Ishikawa (cell line): ENCODE measurements at regions not wholly inside any gene's neighbourhood (a gene's known extent, or its start where the extent isn't known, plus 50 kb on each side); places are given as distances from the start of the nearest gene placed in this dataset.

Experiments
- CEBPB ChIP-seq: IDR thresholded peaks from 2 replicates; pipeline ENCODE4 v1.6.1; 2012
- CREB1 ChIP-seq: IDR thresholded peaks from 2 replicates; pipeline ENCODE4 v1.6.1; 2012; ENCODE audit warnings: low read depth
- EGR1 ChIP-seq: IDR thresholded peaks from 2 replicates; pipeline ENCODE4 v1.6.1; 2012
- EP300 ChIP-seq: IDR thresholded peaks from 2 replicates; pipeline ENCODE4 v1.6.1; 2012; ENCODE audit warnings: borderline replicate concordance
- FOXM1 ChIP-seq: IDR thresholded peaks from 2 replicates; pipeline ENCODE4 v1.6.1; 2012; ENCODE audit warnings: low read depth, borderline replicate concordance
- NFIC ChIP-seq: IDR thresholded peaks from 2 replicates; pipeline ENCODE4 v1.6.1; 2012
- RAD21 ChIP-seq: IDR thresholded peaks from 2 replicates; pipeline ENCODE4 v1.6.1; 2012; ENCODE audit warnings: low read depth
- TAF1 ChIP-seq: IDR thresholded peaks from 2 replicates; pipeline ENCODE4 v1.6.1; 2012; ENCODE audit warnings: low read depth, mild to moderate bottlenecking
- TCF12 ChIP-seq: IDR thresholded peaks from 2 replicates; pipeline ENCODE4 v1.6.1; 2012; ENCODE audit warnings: low read depth
- TEAD4 ChIP-seq: IDR thresholded peaks from 2 replicates; pipeline ENCODE4 v1.6.1; 2012
- YY1 ChIP-seq: IDR thresholded peaks from 2 replicates; pipeline ENCODE4 v1.6.1; 2012; ENCODE audit warnings: low read depth
- ZBTB7A ChIP-seq: IDR thresholded peaks from 2 replicates; pipeline ENCODE4 v1.6.1; 2012; ENCODE audit warnings: low read depth
- TF ChIP-seq, protein P1 (sequence below): IDR thresholded peaks from 2 replicates; pipeline ENCODE4 v1.6.1; 2012
- TF ChIP-seq, protein P2 (sequence below): IDR thresholded peaks from 2 replicates; pipeline ENCODE4 v1.6.1; 2012
- TF ChIP-seq, protein P3 (sequence below): IDR thresholded peaks from 2 replicates; pipeline ENCODE4 v1.6.1; 2012; ENCODE audit warnings: low read depth, mild to moderate bottlenecking

DNA sequence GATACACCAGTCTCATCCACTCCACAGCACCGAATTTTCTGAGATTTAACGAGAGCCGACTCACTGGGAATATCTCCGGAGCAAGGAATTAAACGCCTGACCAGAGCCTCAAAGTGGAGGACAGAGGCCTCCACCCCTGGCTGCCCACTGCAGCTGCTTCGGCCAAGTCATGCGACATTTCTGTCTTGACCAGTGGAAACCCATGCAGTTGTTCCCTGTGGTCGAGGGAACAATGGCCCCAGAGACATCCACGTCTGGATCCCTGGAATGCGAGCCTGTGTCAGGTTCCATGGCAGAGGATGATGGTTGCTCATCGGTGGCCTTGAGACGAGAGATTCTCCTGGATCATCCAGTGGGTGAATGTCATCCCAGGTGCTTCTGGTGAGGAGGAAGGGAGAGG lies 65.7 kb upstream of the INSIG1 start:
- TF ChIP-seq, protein P1, sequence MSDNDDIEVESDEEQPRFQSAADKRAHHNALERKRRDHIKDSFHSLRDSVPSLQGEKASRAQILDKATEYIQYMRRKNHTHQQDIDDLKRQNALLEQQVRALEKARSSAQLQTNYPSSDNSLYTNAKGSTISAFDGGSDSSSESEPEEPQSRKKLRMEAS = no peak
- TF ChIP-seq FOXM1 (no peak), TAF1 (no peak), YY1 (no peak), CEBPB (no peak), ZBTB7A (no peak), TCF12 (no peak), EP300 (no peak), RAD21 (no peak), NFIC (no peak), EGR1 (no peak), TEAD4 (no peak), CREB1 (no peak)
- TF ChIP-seq, protein P2, sequence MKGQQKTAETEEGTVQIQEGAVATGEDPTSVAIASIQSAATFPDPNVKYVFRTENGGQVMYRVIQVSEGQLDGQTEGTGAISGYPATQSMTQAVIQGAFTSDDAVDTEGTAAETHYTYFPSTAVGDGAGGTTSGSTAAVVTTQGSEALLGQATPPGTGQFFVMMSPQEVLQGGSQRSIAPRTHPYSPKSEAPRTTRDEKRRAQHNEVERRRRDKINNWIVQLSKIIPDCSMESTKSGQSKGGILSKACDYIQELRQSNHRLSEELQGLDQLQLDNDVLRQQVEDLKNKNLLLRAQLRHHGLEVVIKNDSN = no peak

DNA sequence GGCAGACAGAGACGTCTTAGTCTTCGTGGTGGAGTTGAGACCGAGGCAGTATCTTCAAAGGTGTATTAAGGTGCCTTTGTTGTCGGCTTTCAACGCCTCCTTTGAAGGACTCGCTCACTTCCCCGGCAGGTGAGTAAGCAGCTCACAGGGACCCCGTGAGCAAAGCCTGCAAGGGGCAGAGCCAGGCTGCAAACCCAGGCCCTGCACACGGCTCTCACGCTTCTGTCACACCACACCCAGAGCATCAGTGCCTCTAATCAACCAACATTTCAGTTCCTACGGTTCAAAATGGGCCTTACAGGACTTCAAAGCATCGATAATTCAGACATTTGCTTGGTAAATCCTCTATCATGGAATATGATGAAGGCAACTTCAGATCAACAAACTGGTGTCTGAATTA lies 64.8 kb upstream of the INSIG1 start:
- TF ChIP-seq NFIC (no peak), FOXM1 (no peak), YY1 (no peak), ZBTB7A (no peak), TCF12 (no peak), CREB1 (no peak), CEBPB (no peak), EP300 (no peak), TEAD4 (no peak), EGR1 (no peak), RAD21 (no peak)
- TF ChIP-seq, protein P1 = no peak

DNA sequence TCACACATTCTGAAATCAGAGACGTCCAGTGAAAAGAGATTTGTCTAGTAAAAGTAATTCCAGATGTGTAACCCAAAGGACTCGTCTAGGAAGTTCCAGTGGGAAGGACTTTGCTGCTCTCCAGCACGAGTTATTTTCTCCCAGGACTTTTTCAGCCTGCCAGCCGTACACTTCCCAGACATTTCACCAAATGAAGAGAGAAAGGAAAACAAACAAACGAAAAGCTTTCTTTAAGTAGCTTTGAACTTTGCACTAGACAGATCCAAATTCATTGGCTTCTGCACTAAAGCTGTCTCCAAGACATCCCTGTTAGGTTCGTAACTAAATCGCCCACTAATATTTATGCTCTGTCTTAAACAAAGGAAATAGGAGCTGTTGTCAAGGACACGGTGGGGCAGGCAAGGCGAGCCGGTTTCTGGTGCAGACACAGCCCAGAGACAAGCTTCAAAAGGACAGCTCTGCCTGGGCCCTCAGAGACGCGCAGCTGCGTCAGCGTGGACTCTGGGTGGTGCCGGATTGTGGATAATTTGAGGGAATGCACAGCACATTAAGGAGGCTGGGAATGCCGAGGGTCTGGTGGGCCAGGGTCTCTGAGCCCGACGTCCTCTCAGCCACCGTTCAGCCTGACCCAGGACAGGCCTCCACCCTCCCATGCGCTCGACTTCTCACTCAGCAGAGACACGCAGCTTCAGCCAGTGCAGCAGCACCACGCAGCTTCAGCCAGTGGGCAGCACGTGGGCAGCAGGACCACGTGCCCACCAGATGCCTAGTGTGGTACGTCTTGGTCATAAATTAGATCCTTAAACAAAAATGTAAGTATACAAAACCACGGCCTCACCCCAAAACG lies 64.1 kb upstream of the INSIG1 start:
- TF ChIP-seq YY1 (no peak), NFIC (no peak), TAF1 (no peak), FOXM1 (no peak), CEBPB (no peak), ZBTB7A (no peak), TEAD4 (no peak), EP300 (no peak), CREB1 (no peak), EGR1 (no peak), TCF12 (no peak), RAD21 (no peak)
- TF ChIP-seq, protein P3, sequence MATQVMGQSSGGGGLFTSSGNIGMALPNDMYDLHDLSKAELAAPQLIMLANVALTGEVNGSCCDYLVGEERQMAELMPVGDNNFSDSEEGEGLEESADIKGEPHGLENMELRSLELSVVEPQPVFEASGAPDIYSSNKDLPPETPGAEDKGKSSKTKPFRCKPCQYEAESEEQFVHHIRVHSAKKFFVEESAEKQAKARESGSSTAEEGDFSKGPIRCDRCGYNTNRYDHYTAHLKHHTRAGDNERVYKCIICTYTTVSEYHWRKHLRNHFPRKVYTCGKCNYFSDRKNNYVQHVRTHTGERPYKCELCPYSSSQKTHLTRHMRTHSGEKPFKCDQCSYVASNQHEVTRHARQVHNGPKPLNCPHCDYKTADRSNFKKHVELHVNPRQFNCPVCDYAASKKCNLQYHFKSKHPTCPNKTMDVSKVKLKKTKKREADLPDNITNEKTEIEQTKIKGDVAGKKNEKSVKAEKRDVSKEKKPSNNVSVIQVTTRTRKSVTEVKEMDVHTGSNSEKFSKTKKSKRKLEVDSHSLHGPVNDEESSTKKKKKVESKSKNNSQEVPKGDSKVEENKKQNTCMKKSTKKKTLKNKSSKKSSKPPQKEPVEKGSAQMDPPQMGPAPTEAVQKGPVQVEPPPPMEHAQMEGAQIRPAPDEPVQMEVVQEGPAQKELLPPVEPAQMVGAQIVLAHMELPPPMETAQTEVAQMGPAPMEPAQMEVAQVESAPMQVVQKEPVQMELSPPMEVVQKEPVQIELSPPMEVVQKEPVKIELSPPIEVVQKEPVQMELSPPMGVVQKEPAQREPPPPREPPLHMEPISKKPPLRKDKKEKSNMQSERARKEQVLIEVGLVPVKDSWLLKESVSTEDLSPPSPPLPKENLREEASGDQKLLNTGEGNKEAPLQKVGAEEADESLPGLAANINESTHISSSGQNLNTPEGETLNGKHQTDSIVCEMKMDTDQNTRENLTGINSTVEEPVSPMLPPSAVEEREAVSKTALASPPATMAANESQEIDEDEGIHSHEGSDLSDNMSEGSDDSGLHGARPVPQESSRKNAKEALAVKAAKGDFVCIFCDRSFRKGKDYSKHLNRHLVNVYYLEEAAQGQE = no peak
- TF ChIP-seq, protein P1 = no peak
- TF ChIP-seq, protein P2 = no peak

DNA sequence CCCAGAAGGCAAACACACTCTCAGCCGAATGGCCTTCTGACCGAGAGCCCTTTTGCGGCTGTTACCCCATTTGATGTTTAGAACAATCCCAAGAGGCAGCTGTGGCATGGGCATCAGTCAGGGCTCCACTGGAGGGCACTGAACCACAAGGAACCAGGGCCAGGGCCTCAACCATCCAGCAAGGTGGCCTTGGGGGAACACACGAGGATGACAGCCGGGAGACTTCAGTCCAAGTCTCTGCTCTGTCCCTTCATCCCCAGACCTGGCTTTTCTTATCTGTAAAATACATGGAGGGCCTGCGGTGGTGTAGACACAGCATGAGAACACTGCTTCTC lies 63.6 kb upstream of the INSIG1 start:
- no peak for TF ChIP-seq ZBTB7A
- TF ChIP-seq, protein P1 = no peak
- no peak for TF ChIP-seq NFIC
- TF ChIP-seq RAD21 = peak; percentile 20; the same call in 1 of the 2 replicates

DNA sequence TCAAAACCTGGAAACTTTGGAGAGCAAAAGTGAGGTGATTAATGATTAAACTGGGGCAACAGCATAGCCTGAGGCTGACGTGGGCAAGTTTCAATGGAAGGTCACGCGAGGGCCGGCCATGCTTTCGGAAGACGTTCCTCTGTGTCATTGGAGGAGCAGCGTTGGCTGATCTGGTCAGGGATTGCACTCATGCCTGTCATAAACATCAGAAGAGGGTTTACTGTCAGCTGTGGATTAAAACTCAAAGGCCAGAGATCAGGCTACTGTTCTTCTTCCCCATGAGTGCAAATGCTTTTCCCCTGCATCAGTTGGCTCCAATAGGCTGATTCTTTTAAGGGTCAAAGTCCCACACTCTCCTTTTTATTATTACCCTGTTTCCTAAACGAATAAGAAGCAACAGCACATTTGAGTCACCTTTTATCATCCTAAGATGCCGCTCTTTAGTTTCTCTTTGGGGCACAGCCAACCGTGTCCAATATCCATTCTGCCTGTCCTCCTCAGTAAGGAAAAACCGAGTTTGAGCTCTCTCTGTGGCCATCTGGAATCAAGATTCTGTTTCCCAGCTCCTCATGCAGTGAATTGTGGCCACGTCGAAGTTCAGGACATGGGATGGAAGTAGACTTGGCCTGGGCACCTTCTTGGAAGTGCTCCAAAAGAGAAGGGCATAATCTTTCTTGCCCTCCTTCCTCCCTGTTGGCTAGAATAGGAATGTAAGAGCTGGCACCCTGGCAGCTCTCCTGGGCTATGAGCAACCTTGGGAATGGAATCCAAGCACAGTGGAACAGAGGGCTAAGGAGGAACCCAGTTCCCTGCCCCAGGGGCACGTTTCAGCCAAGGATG lies 62.5 kb upstream of the INSIG1 start:
- no peak for TF ChIP-seq TCF12
- TF ChIP-seq RAD21 = no peak
- no peak for TF ChIP-seq TAF1
- no peak for TF ChIP-seq NFIC

DNA sequence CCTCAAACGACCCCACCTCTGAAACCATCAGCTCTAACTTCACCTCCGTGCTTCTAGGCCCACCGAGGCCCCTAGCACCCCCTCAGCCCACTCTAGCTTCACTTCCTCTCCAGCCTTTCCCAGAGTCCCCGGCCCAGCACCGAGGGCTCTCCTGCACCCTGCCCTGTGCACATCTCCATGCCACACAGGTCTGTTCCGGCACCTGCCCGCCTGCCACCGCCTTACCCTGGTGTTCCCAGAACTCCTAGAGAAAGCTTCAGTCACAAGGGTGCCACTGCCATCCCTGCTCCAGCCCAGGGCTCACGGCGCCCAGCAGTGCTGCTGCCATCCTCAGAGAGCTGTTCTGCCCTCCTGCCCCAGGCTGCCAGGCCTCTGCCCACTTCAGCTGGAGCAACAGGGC lies 61.3 kb upstream of the INSIG1 start:
- TF ChIP-seq CREB1 (no peak), NFIC (no peak), CEBPB (no peak), FOXM1 (no peak), YY1 (no peak), EGR1 (no peak), EP300 (no peak)

DNA sequence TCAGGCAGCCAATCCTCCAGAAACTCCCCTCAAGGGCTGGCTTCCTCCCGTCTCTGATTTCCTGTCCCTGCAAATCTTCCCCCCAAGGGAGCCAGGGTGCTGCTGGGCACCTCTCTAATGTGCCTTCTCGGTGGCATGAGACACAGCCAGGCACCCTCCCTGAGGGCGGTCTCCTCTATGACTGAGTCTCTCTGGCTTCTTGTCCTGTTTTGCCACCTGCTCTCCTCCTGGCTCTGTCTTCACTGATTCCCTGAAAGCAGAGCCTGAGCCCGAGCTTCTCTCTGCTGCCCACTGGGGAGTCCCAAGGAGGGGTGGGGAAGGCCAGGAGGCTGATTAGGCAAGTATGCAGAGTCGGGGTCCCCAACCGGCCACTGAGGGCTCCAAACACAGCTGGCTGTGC lies 60.4 kb upstream of the INSIG1 start:
- TF ChIP-seq EP300 (no peak), EGR1 (no peak), CREB1 (no peak), TAF1 (no peak), CEBPB (no peak), YY1 (no peak), ZBTB7A (no peak), RAD21 (no peak), TEAD4 (no peak), NFIC (no peak), FOXM1 (no peak), TCF12 (no peak)
- TF ChIP-seq, protein P2 = no peak
- TF ChIP-seq, protein P3 = no peak
- TF ChIP-seq, protein P1 = no peak
